HG03442 (cell line): ENCODE measurements at regions not wholly inside any gene's neighbourhood (a gene's known extent, or its start where the extent isn't known, plus 50 kb on each side); places are given as distances from the start of the nearest gene placed in this dataset.

Experiments used
- ATAC-seq: cut with Tn5 transposase; IDR thresholded peaks from one replicate; pipeline ENCODE4 v1.9.1; 2021; ENCODE audit warnings: mild to moderate bottlenecking, moderate library complexity; ENCODE audit not compliant: unreplicated experiment

- no peak for ATAC-seq
Observed at GRCh38 chr15:62785881-62786828, 256.4 kb upstream of the TPM1 start.

GRCh38 chr15:62787401-62787800 is 255.1 kb upstream of the TPM1 start:
- no peak for ATAC-seq

- ATAC-seq: no peak
Observed at GRCh38 chr15:62788224-62788623, 254.3 kb upstream of the TPM1 start.

GRCh38 chr15:62790546-62790945 is 252.0 kb upstream of the TPM1 start:
- ATAC-seq: no peak

- ATAC-seq: no peak
Observed at GRCh38 chr15:62791694-62792093, 250.9 kb upstream of the TPM1 start.

- ATAC-seq: no peak
Observed at GRCh38 chr15:62792986-62793751, 249.4 kb upstream of the TPM1 start.

- no peak for ATAC-seq
Observed at GRCh38 chr15:62793752-62794144, 248.8 kb upstream of the TPM1 start.

GRCh38 chr15:62795171-62795570 is 247.4 kb upstream of the TPM1 start:
- ATAC-seq: no peak

GRCh38 chr15:62795700-62796695 is 246.5 kb upstream of the TPM1 start:
- no peak for ATAC-seq

- ATAC-seq: no peak
Observed at GRCh38 chr15:62797171-62797570, 245.4 kb upstream of the TPM1 start.

- ATAC-seq: no peak
Observed at GRCh38 chr15:62798536-62798935, 244.0 kb upstream of the TPM1 start.

GRCh38 chr15:62799037-62799436 is 243.5 kb upstream of the TPM1 start:
- no peak for ATAC-seq

- ATAC-seq: no peak
Observed at GRCh38 chr15:62799919-62800318, 242.6 kb upstream of the TPM1 start.

- no peak for ATAC-seq
Observed at GRCh38 chr15:62802612-62803011, 239.9 kb upstream of the TPM1 start.

- no peak for ATAC-seq
Observed at GRCh38 chr15:62803856-62804400, 238.6 kb upstream of the TPM1 start.

- ATAC-seq: no peak
Observed at GRCh38 chr15:62805502-62805901, 237.0 kb upstream of the TPM1 start.

GRCh38 chr15:62807539-62808130 is 234.9 kb upstream of the TPM1 start:
- ATAC-seq: no peak

GRCh38 chr15:62809115-62809967 is 233.2 kb upstream of the TPM1 start:
- no peak for ATAC-seq

- no peak for ATAC-seq
Observed at GRCh38 chr15:62809968-62810260, 232.6 kb upstream of the TPM1 start.

- no peak for ATAC-seq
Observed at GRCh38 chr15:62812515-62812835, 230.1 kb upstream of the TPM1 start.
